GM18951 (cell line): ENCODE measurements at regions not wholly inside any gene's neighbourhood (a gene's known extent, or its start where the extent isn't known, plus 50 kb on each side); places are given as distances from the start of the nearest gene placed in this dataset.

Source experiments
- POLR2A ChIP-seq: IDR thresholded peaks from 4 replicates; pipeline ENCODE4 v1.6.1; 2011; ENCODE audit warnings: mild to moderate bottlenecking; ENCODE audit not compliant: insufficient read length, insufficient read depth; ENCODE audit errors: extremely low read depth
- in situ Hi-C: fragments of 300-500 bp; cut with MboI; formaldehyde crosslinking; loops from one replicate; pipeline ENCODE4 v1.12.0; 2022; ENCODE audit warnings: low sequenced_read_pairs, mixed read lengths, inconsistent platforms; ENCODE audit not compliant: unreplicated experiment

DNA sequence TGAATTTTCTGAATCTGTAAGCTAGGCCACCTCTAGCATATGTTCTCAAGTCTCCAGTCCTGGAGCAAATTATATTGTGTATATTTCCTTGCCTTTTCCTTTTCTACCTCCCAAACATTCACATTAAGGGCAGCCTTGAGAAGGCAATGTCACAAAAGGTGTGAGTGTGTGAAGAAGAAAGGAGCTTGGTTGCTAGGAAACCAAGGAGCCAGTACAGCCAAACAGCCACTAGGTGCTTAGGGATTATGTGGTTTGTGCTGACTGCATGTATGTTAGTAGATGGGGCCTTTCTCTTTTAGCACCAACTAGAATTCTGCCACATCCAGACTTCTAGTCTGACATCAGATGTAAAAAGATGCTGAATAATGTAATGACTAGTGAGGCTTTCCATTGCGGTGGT lies 118.8 kb upstream of the DAZL start:
- in situ Hi-C loops: no loop called here
- TF ChIP-seq POLR2A: no peak

DNA sequence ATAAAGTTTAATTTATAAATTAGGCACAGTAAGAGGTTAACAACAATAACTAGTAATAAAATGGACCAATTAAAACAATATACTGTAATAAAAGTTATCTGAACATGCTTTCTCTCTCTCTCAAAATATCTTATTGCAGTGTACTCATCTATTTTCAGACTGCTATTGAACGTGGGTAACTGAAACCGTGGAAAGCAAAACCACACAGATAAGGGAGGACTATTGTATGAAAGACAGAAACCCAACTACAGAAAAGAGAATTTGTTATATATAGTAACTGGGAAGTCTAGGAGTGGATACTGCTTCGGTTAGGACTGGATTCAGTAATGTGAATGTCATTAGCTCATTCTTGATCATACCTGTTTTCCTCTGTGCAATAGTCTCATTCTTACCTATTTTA lies 119.3 kb upstream of the DAZL start:
- TF ChIP-seq POLR2A: no peak
- in situ Hi-C loops: no loop called here

DNA sequence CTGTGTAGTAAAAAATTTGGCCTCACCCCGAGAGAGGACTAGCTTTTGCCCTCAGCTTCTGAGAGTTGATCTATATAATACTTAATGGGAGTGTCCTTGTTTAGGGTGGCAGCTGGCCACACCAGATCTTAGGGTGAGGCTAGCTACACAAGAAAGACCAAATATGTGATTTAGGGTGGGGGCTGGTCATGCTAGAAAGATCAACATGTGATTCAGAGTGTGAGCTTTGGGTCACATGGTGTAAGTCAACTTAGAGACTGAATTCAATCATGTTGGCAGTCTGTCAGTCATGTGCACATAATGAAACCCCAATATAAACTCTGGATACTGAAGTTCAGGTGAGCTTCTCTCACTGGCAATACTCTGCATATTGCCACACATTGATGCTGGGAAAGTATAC lies 120.7 kb upstream of the DAZL start:
- in situ Hi-C loops: no loop called here
- TF ChIP-seq POLR2A: no peak

DNA sequence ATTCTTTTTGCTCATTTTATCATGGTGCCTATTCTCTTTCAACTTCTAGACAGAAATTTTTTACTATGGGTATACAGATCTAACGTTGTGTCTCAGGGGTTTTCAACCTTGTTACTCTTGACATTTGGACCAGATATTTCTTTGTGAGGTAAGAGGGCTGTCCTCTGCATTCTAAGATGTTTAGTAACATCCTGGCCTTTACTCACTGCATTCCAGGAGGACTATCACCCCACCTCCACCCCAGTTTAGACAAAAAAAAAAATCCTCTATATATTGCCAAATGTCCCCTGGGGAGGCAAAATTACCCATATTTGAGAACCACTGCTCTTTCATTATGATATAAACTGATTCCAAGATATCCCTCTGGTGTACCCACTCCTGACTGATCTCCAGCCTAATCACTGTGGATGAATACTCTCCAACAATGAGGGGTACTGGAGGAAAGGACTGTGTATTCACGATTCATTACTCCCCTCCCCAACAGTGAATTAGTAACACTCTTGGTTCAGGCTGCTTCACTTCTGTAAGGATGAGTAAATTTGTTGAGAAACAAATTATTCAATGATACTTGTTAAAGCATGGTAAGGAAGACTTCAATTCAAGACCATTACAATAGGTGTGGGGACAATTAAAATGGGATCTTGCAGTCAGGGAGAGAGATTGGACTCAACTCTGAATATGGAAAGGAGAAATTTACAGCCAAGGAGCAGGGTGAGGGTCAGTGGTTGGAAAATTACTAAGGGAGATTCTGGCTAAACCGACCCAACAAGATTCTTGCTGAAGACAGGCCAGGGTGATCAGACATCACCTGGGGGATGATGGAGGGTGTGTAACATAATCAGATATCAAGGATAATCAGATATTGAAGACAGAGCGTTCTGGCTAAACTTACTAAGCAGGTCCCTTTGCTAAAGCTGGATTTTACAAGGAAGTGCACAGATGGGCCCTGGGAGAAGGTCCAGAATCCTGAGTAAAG lies 123.8 kb upstream of the DAZL start:
- in situ Hi-C loops: no loop called here
- no peak for TF ChIP-seq POLR2A

DNA sequence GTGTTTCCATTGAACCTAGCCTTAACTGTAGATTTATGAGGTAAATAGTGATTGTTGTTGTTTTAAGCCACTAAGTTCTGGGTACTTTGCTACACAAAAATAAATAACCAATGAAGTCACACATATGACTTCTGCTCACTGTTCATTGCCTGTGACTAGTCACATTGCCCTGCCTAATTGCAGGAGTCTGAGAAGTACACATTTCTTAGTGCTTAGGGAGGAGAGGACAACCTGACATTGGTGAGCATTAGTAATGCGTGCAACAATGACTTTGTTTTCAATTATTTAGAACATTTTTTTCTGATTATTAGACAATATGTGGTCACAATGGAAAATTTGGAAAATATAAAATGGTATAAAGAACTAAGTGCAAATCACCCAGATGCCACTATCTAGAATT lies 133.2 kb upstream of the DAZL start:
- in situ Hi-C loops: no loop called here
- TF ChIP-seq POLR2A: no peak

DNA sequence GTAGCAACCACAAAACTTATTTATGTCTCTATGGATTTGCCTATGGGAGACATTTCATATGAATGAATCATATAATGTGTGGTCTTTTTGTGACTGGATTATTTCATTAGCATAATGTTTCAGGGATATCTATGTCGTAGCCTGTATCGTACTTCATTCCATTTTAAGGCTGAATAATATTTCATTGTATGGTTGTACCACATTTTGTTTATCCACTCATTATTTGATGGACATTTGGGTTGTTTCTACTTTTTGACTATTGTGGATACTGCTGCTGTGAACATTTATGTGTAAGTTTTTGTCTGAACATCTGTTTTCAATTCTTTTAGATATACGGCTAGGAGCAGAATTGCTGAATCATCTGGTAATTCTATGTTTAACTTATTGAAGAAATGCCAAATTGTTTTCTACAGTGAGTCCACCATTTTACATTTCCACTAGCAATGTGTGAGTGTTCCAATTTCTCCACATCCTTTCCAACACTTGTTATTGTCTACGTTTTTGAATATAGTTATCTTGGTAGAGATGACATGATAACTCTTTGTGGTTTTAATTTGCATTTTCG lies 134.4 kb upstream of the DAZL start:
- no peak for TF ChIP-seq POLR2A
- in situ Hi-C loops: no loop called here

DNA sequence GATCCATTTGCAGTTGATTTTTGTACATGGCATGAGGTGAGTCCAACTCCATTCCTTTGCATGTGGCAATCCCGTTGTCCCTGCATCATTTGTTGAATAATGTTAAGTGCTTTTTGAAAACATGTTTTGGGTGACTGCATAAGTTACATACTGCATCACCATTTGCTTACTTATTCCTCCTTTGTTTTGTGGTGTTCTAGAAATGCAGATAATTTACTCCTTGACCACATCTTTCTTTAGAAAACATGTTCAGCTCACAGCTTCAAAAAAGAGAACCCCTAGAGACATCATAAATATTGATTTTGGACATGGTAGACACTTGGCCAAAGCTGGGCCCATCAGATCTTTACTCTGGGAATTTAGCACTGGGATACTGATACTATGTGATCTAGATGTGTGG lies 135.3 kb upstream of the DAZL start:
- TF ChIP-seq POLR2A: no peak

DNA sequence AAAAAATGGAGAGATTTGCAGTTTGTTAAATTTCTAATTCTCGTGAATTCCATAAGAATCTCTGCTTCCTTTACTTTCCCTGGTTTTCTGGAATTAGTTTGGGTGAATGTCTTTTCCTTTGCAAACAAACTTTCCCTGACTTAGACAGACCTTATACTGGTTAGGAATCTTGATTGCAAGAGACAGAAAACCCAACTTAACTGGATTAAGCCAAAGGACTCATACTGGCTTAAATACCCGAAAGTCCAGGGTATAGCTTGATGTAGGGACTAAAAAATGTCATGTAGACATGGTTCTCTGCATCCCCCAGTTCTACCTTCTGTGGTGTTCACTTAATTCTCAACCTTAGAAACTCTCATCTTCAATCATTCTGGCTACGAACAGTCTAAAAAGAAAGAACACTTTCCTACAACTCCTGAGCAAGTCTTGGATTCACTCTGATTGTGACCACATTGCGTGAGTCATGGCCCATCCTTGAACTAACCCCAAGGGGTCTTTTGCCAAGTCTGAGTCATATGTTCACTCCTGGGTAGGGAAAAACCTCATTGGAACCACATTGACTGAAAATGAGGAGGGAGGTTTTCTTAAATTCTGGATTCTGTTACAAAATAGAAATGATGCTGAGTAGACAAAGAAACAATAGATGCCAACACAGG lies 136.0 kb upstream of the DAZL start:
- TF ChIP-seq POLR2A: no peak
- in situ Hi-C loops: no loop called here

More for the DNA sequence above, 135.3 kb upstream of the DAZL start:
- in situ Hi-C loops: no loop called here

DNA sequence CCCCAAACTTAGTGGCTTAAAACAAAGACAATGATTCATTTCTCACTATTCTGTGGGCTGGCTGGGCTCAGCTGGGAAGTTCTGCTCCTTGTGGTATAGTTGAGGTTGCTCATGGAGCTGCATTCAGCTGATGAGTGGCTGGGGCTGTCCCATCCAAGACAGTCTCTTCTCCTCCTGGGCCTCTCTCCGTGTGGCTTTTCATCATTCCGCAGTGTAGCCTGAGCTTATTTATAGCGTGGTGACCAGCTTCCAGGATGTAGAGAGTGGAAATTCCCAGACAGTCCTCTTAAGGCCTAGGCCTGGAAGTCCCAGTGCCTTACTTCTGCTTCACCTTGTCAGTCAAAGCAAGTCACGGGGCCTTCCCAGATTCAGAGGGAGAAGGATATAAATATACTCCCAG lies 136.7 kb upstream of the DAZL start:
- in situ Hi-C loops: no loop called here
- no peak for TF ChIP-seq POLR2A

DNA sequence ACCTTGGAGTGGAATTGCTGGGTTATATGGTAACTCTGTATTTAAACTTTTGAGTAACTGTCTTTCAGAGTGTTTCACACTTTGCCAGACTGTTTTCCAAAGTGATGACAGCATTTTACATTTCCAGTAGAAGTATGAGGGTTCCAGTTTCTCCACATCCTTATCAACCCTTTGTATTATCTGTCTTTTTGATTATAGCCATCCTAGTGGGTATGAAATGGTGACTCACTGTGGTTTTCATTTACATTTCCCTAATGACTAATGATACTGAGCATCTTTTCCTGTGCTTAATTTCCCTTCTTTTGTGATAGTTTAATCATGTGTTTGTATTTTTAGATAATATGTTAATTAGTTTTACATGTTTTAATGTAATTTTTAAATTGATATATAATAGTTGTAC lies 138.1 kb upstream of the DAZL start:
- TF ChIP-seq POLR2A: no peak
- in situ Hi-C loops: no loop called here

DNA sequence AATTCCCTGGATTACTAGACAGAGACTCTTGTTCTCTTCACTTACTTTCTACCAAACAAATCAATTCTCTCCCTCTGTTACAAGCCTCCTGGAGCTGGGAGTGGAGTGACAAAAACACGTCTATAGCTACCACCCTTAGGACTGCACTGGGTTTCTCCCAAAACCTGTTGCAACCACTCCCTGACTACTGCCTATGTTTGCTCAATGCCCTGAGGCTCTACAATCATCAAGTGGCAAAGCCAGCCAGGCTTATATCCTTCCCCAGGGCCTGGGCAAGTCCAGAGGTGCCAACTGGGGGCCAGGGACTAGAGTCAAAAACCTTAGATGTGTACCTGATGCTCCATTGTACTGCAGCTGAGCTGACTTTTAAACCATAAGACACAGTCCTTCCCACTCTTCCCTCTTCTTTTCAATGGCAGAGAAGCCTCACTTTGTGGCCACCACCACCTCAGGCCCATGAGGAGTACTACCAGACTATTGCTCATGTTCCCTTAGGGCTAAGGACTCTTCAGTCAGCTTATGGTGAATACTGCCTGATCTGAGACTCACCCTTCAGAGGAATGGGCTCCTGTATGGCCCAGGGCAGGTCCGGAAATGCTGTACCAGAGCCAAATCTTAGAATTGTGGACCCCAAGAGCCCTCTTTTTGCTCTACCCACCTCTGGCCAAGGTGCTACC lies 125.4 kb upstream of the PLCL2 start:
- TF ChIP-seq POLR2A: no peak

DNA sequence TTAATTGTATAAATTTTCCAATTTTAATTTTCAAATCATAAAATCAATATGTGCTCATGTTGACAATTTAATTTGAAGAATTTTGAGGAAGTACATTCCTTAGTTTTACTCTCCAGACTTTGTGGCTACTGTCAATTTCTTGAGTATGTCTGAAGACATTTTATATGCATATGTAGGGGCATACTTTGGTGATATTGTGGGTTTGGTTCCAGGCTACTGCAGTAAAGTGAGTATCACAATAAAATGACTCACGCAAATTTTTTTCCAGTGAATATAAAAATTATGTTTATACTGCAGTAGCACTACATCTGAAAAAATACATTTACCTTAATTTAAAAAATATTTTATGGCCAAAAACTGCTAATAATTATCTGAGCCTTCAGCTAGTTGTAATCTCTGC lies 123.2 kb upstream of the PLCL2 start:
- no peak for TF ChIP-seq POLR2A
- in situ Hi-C loops: no loop called here

More for the DNA sequence above, 125.4 kb upstream of the PLCL2 start:
- in situ Hi-C loops: no loop called here

DNA sequence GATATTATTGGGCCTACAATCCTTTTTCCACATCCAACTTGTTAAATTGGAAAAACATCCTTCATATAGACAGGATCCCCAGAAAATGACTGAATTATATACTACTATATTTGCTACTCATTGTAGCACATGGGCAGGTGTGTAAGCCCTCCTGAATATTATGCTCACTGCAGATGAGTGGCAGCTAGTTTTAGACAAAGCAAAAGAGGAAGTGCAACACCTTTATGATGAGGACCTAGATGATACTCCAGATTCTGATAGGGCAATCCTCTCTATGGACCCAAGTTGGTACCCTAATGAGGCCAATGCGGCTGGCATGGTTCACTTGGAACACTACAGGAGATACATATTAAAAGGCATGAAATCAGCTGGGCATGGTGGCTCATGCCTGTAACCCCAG lies 119.1 kb upstream of the PLCL2 start:
- no peak for TF ChIP-seq POLR2A
- in situ Hi-C loops: no loop called here
